ENCODE measurements at regions not wholly inside any gene's neighbourhood (a gene's known extent, or its start where the extent isn't known, plus 50 kb on each side); places are given as distances from the start of the nearest gene placed in this dataset.

GRCh38 chrX:33434256-33435092 is 223.1 kb upstream of the DMD start:
- H3K4me1 ChIP-seq, result no peaks in the 10 kb centered on the region
- H3K9me3 ChIP-seq, result no peaks in the 10 kb centered on the region
- DNase-seq (ENCODE audit: low read depth in 1 of 2, low spot score in 1 of 2), result peak in 1 of 2 experiments; percentile 39
- FAIRE-seq, result no peak
- no peak overlapping the region for H3K4me3 ChIP-seq
- TF ChIP-seq RAD21 (conservative IDR thresholded peaks at IDR 0.05 in 1 of 2, IDR thresholded peaks at IDR 0.05 in 1 of 2), result peak; percentile 27 to 42; a peak in 2 of 5 replicates
- peak; percentile 50 for TF ChIP-seq SMC3 (IDR thresholded peaks at IDR 0.05)
- no peak for TF ChIP-seq PBX3 (IDR thresholded peaks at IDR 0.05)
- TF ChIP-seq CTCF (IDR thresholded peaks at IDR 0.05), result 0 out of 3 replicates have a peak, but pooled peaks have one; percentile 32
- no peak overlapping the region for H3K27ac ChIP-seq
- WGBS (ENCODE audit: missing lambda C conversion rate), result 9% methylated on average over 11 of the region's 11 CpGs
- peak in 1 of 2 experiments; percentile 31; a peak in 1 of 6 replicates for ATAC-seq
- CTCF ChIA-PET, result interaction anchor here (0.7 to 1.6 kb wide), 6 partner anchors 14 to 364 kb away, joined by 3 to 4 read pairs (median 3); no protein-coding TSS in a partner anchor
- POLR2A ChIA-PET, result no interaction called here
- H3K4me2 ChIP-seq, result no peak overlapping the region

GRCh38 chrX:33416273-33416805 is 205.0 kb upstream of the DMD start:
- Histone ChIP-seq H3K27ac (no peak overlapping the region), H3K4me1 (no peaks in the 10 kb centered on the region), H3K4me2 (no peak overlapping the region), H3K9me3 (no peaks in the 10 kb centered on the region), H3K4me3 (no peak overlapping the region)
- ChIA-PET POLR2A (no interaction called here), CTCF (no interaction called here)
- FAIRE-seq, result no peak
- TF ChIP-seq HDAC2 (IDR thresholded peaks at IDR 0.05), result no peak
- TF ChIP-seq PBX3 (IDR thresholded peaks at IDR 0.05), result no peak
- TF ChIP-seq ZFP36 (IDR thresholded peaks at IDR 0.05; ENCODE audit: borderline replicate concordance, partially characterized antibody), result no peak
- TF ChIP-seq MAZ (IDR thresholded peaks at IDR 0.05; ENCODE audit: borderline replicate concordance, low read depth, low read length), result no peak
- no peak for TF ChIP-seq MYC (IDR thresholded peaks at IDR 0.05; ENCODE audit: borderline replicate concordance, low read length)
- TF ChIP-seq CBX8 (IDR thresholded peaks at IDR 0.05), result no peak
- no peak for TF ChIP-seq FOSL2 (IDR thresholded peaks at IDR 0.05)
- TF ChIP-seq FOSL2 (CRISPR knock-in tag; IDR thresholded peaks at IDR 0.05), result no peak
- no peak for TF ChIP-seq TP53 (CRISPR knock-in tag; IDR thresholded peaks at IDR 0.05)
- no peak for ATAC-seq
- 14% methylated on average over 1 of the region's 3 CpGs for WGBS (ENCODE audit: missing lambda C conversion rate)
- DNase-seq (ENCODE audit: low read depth in 1 of 2, low spot score in 1 of 2), result no peak

- H3K4me3 ChIP-seq, result no peak overlapping the region
- no peak overlapping the region for H3K4me2 ChIP-seq
- H3K27ac ChIP-seq, result no peak overlapping the region
- ATAC-seq (no peak), DNase-seq (ENCODE audit: low read depth in 1 of 2, low spot score in 1 of 2) (no peak), FAIRE-seq (no peak)
- TF ChIP-seq HEYL (CRISPR knock-in tag; IDR thresholded peaks at IDR 0.05) (no peak), MYC (IDR thresholded peaks at IDR 0.05; ENCODE audit: borderline replicate concordance, low read length) (no peak), CHD4 (IDR thresholded peaks at IDR 0.05; ENCODE audit: borderline replicate concordance) (no peak), RNF2 (IDR thresholded peaks at IDR 0.05; ENCODE audit: borderline replicate concordance, low read depth) (no peak), MAZ (IDR thresholded peaks at IDR 0.05; ENCODE audit: borderline replicate concordance, low read depth, low read length) (no peak), MAFK (IDR thresholded peaks at IDR 0.05; ENCODE audit: partially characterized antibody) (no peak)
- POLR2A ChIA-PET, result no interaction called here
- CTCF ChIA-PET, result no interaction called here
- no peaks in the 10 kb centered on the region for H3K9me3 ChIP-seq
- 0% methylated on average over 5 of the region's 6 CpGs for WGBS (ENCODE audit: missing lambda C conversion rate)
- H3K4me1 ChIP-seq, result no peaks in the 10 kb centered on the region
Measured at GRCh38 chrX:33415459-33415858, 204.1 kb upstream of the DMD start.

Measured in A549 (cell line).